ENCODE measurements at regions not wholly inside any gene's neighbourhood (a gene's known extent, or its start where the extent isn't known, plus 50 kb on each side); places are given as distances from the start of the nearest gene placed in this dataset.

GRCh38 chr7:41627645-41628298 lies 75.1 kb downstream of the INHBA start:
- TF ChIP-seq POLR2A (IDR thresholded peaks at IDR 0.05; ENCODE audit: low read depth, low read length), result no peak
- TF ChIP-seq TAF1 (IDR thresholded peaks at IDR 0.05; ENCODE audit: borderline replicate concordance, low read depth, low read length), result no peak
